CD4-positive, alpha-beta memory T cell (primary cell): ENCODE measurements at regions not wholly inside any gene's neighbourhood (a gene's known extent, or its start where the extent isn't known, plus 50 kb on each side); places are given as distances from the start of the nearest gene placed in this dataset.
A peak's percentile ranks its signal among the peaks of the same experiment; 100 is the strongest.

Experiments
- CTCF ChIA-PET: fragments of 350-600 bp; sonication (Branson Sonifier 250); formaldehyde crosslinking; loops from one replicate; lab custom pipeline; 2021; ENCODE audit warnings: inconsistent platforms; ENCODE audit not compliant: partially characterized antibody; lab: Charles Lee
- POLR2A ChIA-PET: fragments of 350-600 bp; sonication (Branson Sonifier 250); formaldehyde crosslinking; loops from one replicate; lab custom pipeline; 2021; ENCODE audit not compliant: partially characterized antibody; lab: Charles Lee
- DNase-seq, 5 donors: peaks; one replicate each; pipeline versions ENCODE4 v3.0.0 to v3.0.0-alpha.2; 2020 to 2022; ENCODE audit warnings: mixed read lengths in 1 of 5
- H3K27ac ChIP-seq: one replicate; pipeline ENCODE4 v1.7.0; 2013; ENCODE audit warnings: low read depth, low read length
- H3K27me3 ChIP-seq: 2 replicates; pipeline ENCODE4 v1.7.0; 2013; ENCODE audit warnings: mild to moderate bottlenecking, low read length, moderate library complexity; ENCODE audit not compliant: insufficient read depth
- H3K36me3 ChIP-seq: 2 replicates; pipeline ENCODE4 v1.7.0; 2013; ENCODE audit warnings: mild to moderate bottlenecking, low read length, moderate library complexity; ENCODE audit not compliant: insufficient read depth
- H3K4me1 ChIP-seq: 2 replicates; pipeline ENCODE4 v1.7.0; 2013; ENCODE audit warnings: mild to moderate bottlenecking, low read length, moderate library complexity; ENCODE audit not compliant: insufficient read depth
- H3K4me3 ChIP-seq, 2 donors: one replicate each; pipeline ENCODE4 v1.7.0; 2013; ENCODE audit warnings: low read length in 2 of 2, mild to moderate bottlenecking in 1 of 2
- H3K9me3 ChIP-seq, 2 donors: one replicate each; pipeline ENCODE4 v1.7.0; 2013; ENCODE audit warnings: low read length in 2 of 2, control low read depth in 1 of 2; ENCODE audit not compliant: control insufficient read depth in 1 of 2
- H3K27ac Mint-ChIP-seq, 7 donors: one replicate each; pipeline ENCODE4 v1.8.0; 2020 to 2021; ENCODE audit warnings: mixed read lengths in 7 of 7, mild to moderate bottlenecking in 6 of 7, inconsistent platforms in 3 of 7, moderate library complexity in 3 of 7
- H3K27me3 Mint-ChIP-seq, 2 donors: one replicate each; pipeline ENCODE4 v1.8.0; 2020 to 2021; ENCODE audit warnings: mixed read lengths in 2 of 2
- H3K36me3 Mint-ChIP-seq, 2 donors: one replicate each; pipeline ENCODE4 v1.8.0; 2020 to 2021; ENCODE audit warnings: mixed read lengths in 2 of 2, inconsistent platforms in 1 of 2, mild to moderate bottlenecking in 1 of 2
- H3K4me1 Mint-ChIP-seq, 4 donors: one replicate each; pipeline ENCODE4 v1.8.0; 2020 to 2021; ENCODE audit warnings: mixed read lengths in 4 of 4, mild to moderate bottlenecking in 1 of 4
- H3K4me3 Mint-ChIP-seq, 8 donors: one replicate each; pipeline ENCODE4 v1.8.0; 2020 to 2021; ENCODE audit warnings: mixed read lengths in 8 of 8, mild to moderate bottlenecking in 7 of 8, moderate library complexity in 6 of 8, inconsistent platforms in 3 of 8
- H3K9me3 Mint-ChIP-seq, 8 donors: one replicate each; pipeline ENCODE4 v1.8.0; 2020 to 2021; ENCODE audit warnings: mixed read lengths in 8 of 8, mild to moderate bottlenecking in 5 of 8, inconsistent platforms in 3 of 8, moderate library complexity in 1 of 8
- intact Hi-C: fragments of 100-400 bp; cut with micrococcal nuclease; formaldehyde crosslinking; loops from one replicate; pipeline ENCODE4 v1.15.1; 2023

GRCh38 chrX:15127010-15127409, 142.9 kb downstream of the ASB9 start:
- H3K4me1 Mint-ChIP-seq, result no peaks in the 10 kb centered on the region

GRCh38 chrX:15116900-15117299, 153.0 kb downstream of the ASB9 start:
- intact Hi-C loops, result no loop called here
- H3K27ac ChIP-seq, result no peak overlapping the region
- Mint-ChIP-seq H3K4me3 (peak overlapping the region in 2 of 8 donors; percentile 20 to 23), H3K27me3 (no peaks in the 10 kb centered on the region), H3K9me3 (peaks cover 0 to 4% (median 0%) of the 10 kb centered on the region in 8 donors), H3K27ac (peak overlapping the region in 2 of 7 donors; percentile 45 to 59), H3K36me3 (no peaks in the 10 kb centered on the region), H3K4me1 (peaks cover 3 to 12% (median 9%) of the 10 kb centered on the region in 4 donors)
- DNase-seq, result no peak
- H3K36me3 ChIP-seq, result no peaks in the 10 kb centered on the region
- H3K27me3 ChIP-seq, result no peaks in the 10 kb centered on the region
- H3K4me1 ChIP-seq, result peaks cover 11% of the 10 kb centered on the region
- H3K9me3 ChIP-seq, result no peaks in the 10 kb centered on the region
- ChIA-PET POLR2A (no interaction called here), CTCF (interaction anchor here (0.6 kb wide), 1 partner anchor 234 kb away, joined by 3 read pairs; no protein-coding TSS in a partner anchor)
- no peak overlapping the region for H3K4me3 ChIP-seq

More at GRCh38 chrX:15127010-15127409, 142.9 kb downstream of the ASB9 start:
- ChIA-PET CTCF (no interaction called here), POLR2A (no interaction called here)
- H3K9me3 Mint-ChIP-seq, result peaks cover 0 to 3% (median 0%) of the 10 kb centered on the region in 8 donors
- no peaks in the 10 kb centered on the region for H3K9me3 ChIP-seq
- H3K36me3 Mint-ChIP-seq, result no peaks in the 10 kb centered on the region
- no peak overlapping the region for H3K27ac ChIP-seq
- H3K27me3 Mint-ChIP-seq, result no peaks in the 10 kb centered on the region
- no peaks in the 10 kb centered on the region for H3K4me1 ChIP-seq
- no peak overlapping the region for H3K4me3 ChIP-seq
- H3K4me3 Mint-ChIP-seq, result no peak overlapping the region
- intact Hi-C loops, result no loop called here
- DNase-seq, result no peak
- H3K27ac Mint-ChIP-seq, result no peak overlapping the region
- H3K27me3 ChIP-seq, result no peaks in the 10 kb centered on the region
- no peaks in the 10 kb centered on the region for H3K36me3 ChIP-seq

- DNase-seq, result no peak
- Histone ChIP-seq H3K9me3 (no peaks in the 10 kb centered on the region), H3K36me3 (no peaks in the 10 kb centered on the region), H3K4me3 (no peak overlapping the region), H3K4me1 (peaks cover 11% of the 10 kb centered on the region), H3K27me3 (no peaks in the 10 kb centered on the region), H3K27ac (no peak overlapping the region)
- Mint-ChIP-seq H3K4me3 (no peak overlapping the region), H3K4me1 (peaks cover 3 to 12% (median 9%) of the 10 kb centered on the region in 4 donors), H3K9me3 (peaks cover 0 to 4% (median 0%) of the 10 kb centered on the region in 8 donors), H3K27me3 (no peaks in the 10 kb centered on the region), H3K27ac (no peak overlapping the region), H3K36me3 (no peaks in the 10 kb centered on the region)
- POLR2A ChIA-PET, result no interaction called here
- CTCF ChIA-PET, result no interaction called here
- intact Hi-C loops, result no loop called here
These were observed 154.9 kb downstream of the ASB9 start for GRCh38 chrX:15114743-15115566.

GRCh38 chrX:15107367-15107988, 162.4 kb downstream of the ASB9 start:
- no peak overlapping the region for H3K4me3 ChIP-seq
- intact Hi-C loops, result loop anchor here (1.0 kb wide), 1 partner anchor 36 kb away; no protein-coding TSS in a partner anchor
- H3K36me3 Mint-ChIP-seq, result peaks cover 0 to 4% of the 10 kb centered on the region in 2 donors
- H3K27ac Mint-ChIP-seq, result no peak overlapping the region
- peaks cover 11% of the 10 kb centered on the region for H3K4me1 ChIP-seq
- peaks cover 8 to 16% (median 15%) of the 10 kb centered on the region in 4 donors for H3K4me1 Mint-ChIP-seq
- ChIA-PET CTCF (interaction anchor here (1.2 kb wide), 1 partner anchor 37 kb away, joined by 3 read pairs; no protein-coding TSS in a partner anchor), POLR2A (no interaction called here)
- DNase-seq, result peak in 2 of 5 donors; percentile 10 to 16
- no peak overlapping the region for H3K27ac ChIP-seq
- peaks cover 0 to 25% (median 16%) of the 10 kb centered on the region in 8 donors for H3K9me3 Mint-ChIP-seq
- no peaks in the 10 kb centered on the region for H3K36me3 ChIP-seq
- peak overlapping the region in 1 of 8 donors; percentile 32 for H3K4me3 Mint-ChIP-seq
- H3K27me3 ChIP-seq, result no peaks in the 10 kb centered on the region
- H3K27me3 Mint-ChIP-seq, result no peaks in the 10 kb centered on the region
- H3K9me3 ChIP-seq, result no peaks in the 10 kb centered on the region

GRCh38 chrX:15098505-15098904, 171.4 kb downstream of the ASB9 start:
- POLR2A ChIA-PET, result no interaction called here
- intact Hi-C loops, result no loop called here

GRCh38 chrX:15087747-15088146, 182.1 kb downstream of the ASB9 start:
- Mint-ChIP-seq H3K27ac (no peak overlapping the region), H3K36me3 (no peaks in the 10 kb centered on the region), H3K4me3 (no peak overlapping the region), H3K9me3 (no peaks in the 10 kb centered on the region), H3K27me3 (peaks cover 0 to 5% of the 10 kb centered on the region in 2 donors), H3K4me1 (no peaks in the 10 kb centered on the region)
- Histone ChIP-seq H3K27ac (no peak overlapping the region), H3K36me3 (no peaks in the 10 kb centered on the region), H3K4me3 (no peak overlapping the region), H3K27me3 (no peaks in the 10 kb centered on the region), H3K9me3 (no peaks in the 10 kb centered on the region), H3K4me1 (no peaks in the 10 kb centered on the region)
- intact Hi-C loops, result no loop called here
- ChIA-PET CTCF (no interaction called here), POLR2A (no interaction called here)
- no peak for DNase-seq

More at GRCh38 chrX:15098505-15098904, 171.4 kb downstream of the ASB9 start:
- no peak overlapping the region for H3K27ac ChIP-seq
- CTCF ChIA-PET, result no interaction called here
- no peak for DNase-seq
- H3K27me3 ChIP-seq, result no peaks in the 10 kb centered on the region
- H3K27ac Mint-ChIP-seq, result no peak overlapping the region
- no peaks in the 10 kb centered on the region for H3K36me3 ChIP-seq
- no peaks in the 10 kb centered on the region for H3K9me3 ChIP-seq
- no peak overlapping the region for H3K4me3 ChIP-seq
- H3K4me3 Mint-ChIP-seq, result no peak overlapping the region
- H3K4me1 ChIP-seq, result no peaks in the 10 kb centered on the region
- H3K36me3 Mint-ChIP-seq, result no peaks in the 10 kb centered on the region
- no peaks in the 10 kb centered on the region for H3K4me1 Mint-ChIP-seq
- H3K27me3 Mint-ChIP-seq, result no peaks in the 10 kb centered on the region
- H3K9me3 Mint-ChIP-seq, result no peaks in the 10 kb centered on the region

- H3K27ac ChIP-seq, result no peak overlapping the region
- ChIA-PET POLR2A (no interaction called here), CTCF (no interaction called here)
- no peak overlapping the region for H3K4me3 ChIP-seq
- intact Hi-C loops, result no loop called here
- H3K9me3 Mint-ChIP-seq, result peaks cover 0 to 2% (median under 1%) of the 10 kb centered on the region in 8 donors
- H3K27ac Mint-ChIP-seq, result no peak overlapping the region
- no peaks in the 10 kb centered on the region for H3K36me3 Mint-ChIP-seq
- DNase-seq, result no peak
- no peaks in the 10 kb centered on the region for H3K27me3 ChIP-seq
- H3K4me1 Mint-ChIP-seq, result peaks cover 0 to 1% (median 0%) of the 10 kb centered on the region in 4 donors
- H3K36me3 ChIP-seq, result no peaks in the 10 kb centered on the region
- H3K9me3 ChIP-seq, result no peaks in the 10 kb centered on the region
- H3K4me1 ChIP-seq, result no peaks in the 10 kb centered on the region
- no peak overlapping the region for H3K4me3 Mint-ChIP-seq
- peaks cover 0 to under 1% of the 10 kb centered on the region in 2 donors for H3K27me3 Mint-ChIP-seq
These were observed 196.6 kb downstream of the ASB9 start for GRCh38 chrX:15073313-15073712.
